ENCODE measurements at regions not wholly inside any gene's neighbourhood (a gene's known extent, or its start where the extent isn't known, plus 50 kb on each side); places are given as distances from the start of the nearest gene placed in this dataset.

- in situ Hi-C loops (cut with HindIII; ENCODE audit: low pct_ligation_motif_present, low sequenced_read_pairs) = no loop called here
- Histone ChIP-seq H3K27me3 (replicated peaks) (no peaks in the 10 kb centered on the region), H3K36me3 (replicated peaks) (no peaks in the 10 kb centered on the region), H3K27ac (no peak overlapping the region), H3K4me3 (ENCODE audit: low read depth, low read length) (no peak overlapping the region)
- TF ChIP-seq, protein P1, sequence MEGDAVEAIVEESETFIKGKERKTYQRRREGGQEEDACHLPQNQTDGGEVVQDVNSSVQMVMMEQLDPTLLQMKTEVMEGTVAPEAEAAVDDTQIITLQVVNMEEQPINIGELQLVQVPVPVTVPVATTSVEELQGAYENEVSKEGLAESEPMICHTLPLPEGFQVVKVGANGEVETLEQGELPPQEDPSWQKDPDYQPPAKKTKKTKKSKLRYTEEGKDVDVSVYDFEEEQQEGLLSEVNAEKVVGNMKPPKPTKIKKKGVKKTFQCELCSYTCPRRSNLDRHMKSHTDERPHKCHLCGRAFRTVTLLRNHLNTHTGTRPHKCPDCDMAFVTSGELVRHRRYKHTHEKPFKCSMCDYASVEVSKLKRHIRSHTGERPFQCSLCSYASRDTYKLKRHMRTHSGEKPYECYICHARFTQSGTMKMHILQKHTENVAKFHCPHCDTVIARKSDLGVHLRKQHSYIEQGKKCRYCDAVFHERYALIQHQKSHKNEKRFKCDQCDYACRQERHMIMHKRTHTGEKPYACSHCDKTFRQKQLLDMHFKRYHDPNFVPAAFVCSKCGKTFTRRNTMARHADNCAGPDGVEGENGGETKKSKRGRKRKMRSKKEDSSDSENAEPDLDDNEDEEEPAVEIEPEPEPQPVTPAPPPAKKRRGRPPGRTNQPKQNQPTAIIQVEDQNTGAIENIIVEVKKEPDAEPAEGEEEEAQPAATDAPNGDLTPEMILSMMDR (IDR thresholded peaks at IDR 0.05; ENCODE audit: low read depth, low read length, missing control alignments) = no peak
- no peak for DNase-seq
Measured at GRCh38 chr5:3929799-3930198, 334.2 kb downstream of the IRX1 start.

DNA sequence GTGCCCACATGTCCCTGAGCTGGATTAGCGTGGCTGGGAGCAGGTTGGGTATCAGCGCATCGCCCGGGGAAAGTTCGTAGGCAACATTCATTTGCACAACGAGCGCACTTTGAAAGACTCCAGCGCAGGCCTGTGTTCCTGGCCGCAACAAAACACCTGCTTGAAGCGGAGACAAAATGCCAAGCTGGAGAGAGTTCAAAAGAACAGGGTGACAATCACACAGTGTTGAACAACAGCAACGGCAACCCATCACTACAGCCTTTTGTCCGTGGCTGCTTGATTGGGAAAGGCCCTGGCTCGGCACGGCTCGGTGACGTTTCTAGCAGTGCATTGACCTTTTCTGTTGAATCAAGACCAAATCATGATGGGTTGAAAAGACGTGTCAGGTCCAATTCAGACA lies 336.3 kb downstream of the IRX1 start:
- Histone ChIP-seq H3K27ac (no peak overlapping the region), H3K27me3 (replicated peaks) (no peaks in the 10 kb centered on the region), H3K4me3 (ENCODE audit: low read depth, low read length) (no peak overlapping the region), H3K36me3 (replicated peaks) (no peaks in the 10 kb centered on the region)
- DNase-seq = no peak
- TF ChIP-seq, protein P1 (IDR thresholded peaks at IDR 0.05; ENCODE audit: low read depth, low read length, missing control alignments) = no peak
- in situ Hi-C loops (cut with HindIII; ENCODE audit: low pct_ligation_motif_present, low sequenced_read_pairs) = no loop called here

GRCh38 chr5:3933536-3933935 lies 337.9 kb downstream of the IRX1 start:
- Histone ChIP-seq H3K36me3 (replicated peaks) (no peaks in the 10 kb centered on the region), H3K4me3 (ENCODE audit: low read depth, low read length) (no peak overlapping the region), H3K27ac (no peak overlapping the region), H3K27me3 (replicated peaks) (no peaks in the 10 kb centered on the region)
- no peak for DNase-seq
- TF ChIP-seq, protein P1 (IDR thresholded peaks at IDR 0.05; ENCODE audit: low read depth, low read length, missing control alignments) = no peak
- in situ Hi-C loops (cut with HindIII; ENCODE audit: low pct_ligation_motif_present, low sequenced_read_pairs) = no loop called here

DNA sequence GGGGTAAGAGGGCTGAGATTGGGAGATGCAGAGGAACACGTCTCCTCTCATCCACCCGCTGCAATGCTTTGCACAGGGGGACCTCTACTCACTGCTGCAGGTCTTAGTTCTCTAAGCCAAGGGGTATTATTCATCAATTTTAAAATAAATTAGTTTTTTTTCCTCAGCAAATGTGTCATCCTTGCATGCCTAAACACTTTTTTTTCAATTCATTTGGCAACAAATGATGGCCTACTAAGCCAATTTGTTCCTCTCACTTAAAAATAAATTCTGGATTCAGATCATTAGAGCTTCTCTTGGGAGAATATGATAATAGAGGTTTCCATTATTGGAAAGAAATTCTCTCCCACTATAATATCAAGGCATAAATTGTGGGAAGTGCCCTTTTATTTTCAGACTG lies 338.3 kb downstream of the IRX1 start:
- DNase-seq = no peak
- TF ChIP-seq, protein P1 (IDR thresholded peaks at IDR 0.05; ENCODE audit: low read depth, low read length, missing control alignments) = no peak
- in situ Hi-C loops (cut with HindIII; ENCODE audit: low pct_ligation_motif_present, low sequenced_read_pairs) = no loop called here

GRCh38 chr5:3943859-3944258 lies 348.2 kb downstream of the IRX1 start:
- TF ChIP-seq, protein P1 (IDR thresholded peaks at IDR 0.05; ENCODE audit: low read depth, low read length, missing control alignments) = no peak
- Histone ChIP-seq H3K4me3 (ENCODE audit: low read depth, low read length) (no peak overlapping the region), H3K27me3 (replicated peaks) (no peaks in the 10 kb centered on the region), H3K27ac (no peak overlapping the region), H3K36me3 (replicated peaks) (no peaks in the 10 kb centered on the region)
- no peak for DNase-seq
- in situ Hi-C loops (cut with HindIII; ENCODE audit: low pct_ligation_motif_present, low sequenced_read_pairs) = no loop called here

More for the DNA sequence above, 338.3 kb downstream of the IRX1 start:
- no peaks in the 10 kb centered on the region for H3K36me3 ChIP-seq (replicated peaks)
- no peaks in the 10 kb centered on the region for H3K27me3 ChIP-seq (replicated peaks)
- no peak overlapping the region for H3K27ac ChIP-seq
- no peak overlapping the region for H3K4me3 ChIP-seq (ENCODE audit: low read depth, low read length)

DNA sequence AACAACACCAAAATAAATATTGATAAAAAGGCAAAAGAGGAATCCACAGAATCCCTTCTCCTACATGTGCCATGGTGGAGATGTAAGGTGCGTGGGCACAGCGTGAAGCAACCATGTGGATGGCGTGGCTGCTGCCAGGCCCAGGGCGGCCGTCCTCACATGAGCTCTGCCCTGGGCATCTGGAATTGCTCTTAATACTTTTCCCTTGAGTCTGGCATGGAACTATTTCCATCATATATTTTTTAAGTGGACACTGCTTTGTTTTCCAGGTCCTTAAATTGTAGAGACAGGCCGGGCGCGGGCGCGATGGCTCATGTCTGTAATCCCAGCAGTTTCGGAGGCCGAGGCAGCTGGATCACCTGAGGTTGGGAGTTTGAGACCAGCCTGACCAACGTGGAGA lies 349.3 kb downstream of the IRX1 start:
- in situ Hi-C loops (cut with HindIII; ENCODE audit: low pct_ligation_motif_present, low sequenced_read_pairs) = no loop called here
- no peak for DNase-seq
- TF ChIP-seq, protein P1 (IDR thresholded peaks at IDR 0.05; ENCODE audit: low read depth, low read length, missing control alignments) = no peak
- Histone ChIP-seq H3K36me3 (replicated peaks) (no peaks in the 10 kb centered on the region), H3K27me3 (replicated peaks) (no peaks in the 10 kb centered on the region), H3K4me3 (ENCODE audit: low read depth, low read length) (no peak overlapping the region), H3K27ac (no peak overlapping the region)
